ENCODE measurements at regions not wholly inside any gene's neighbourhood (a gene's known extent, or its start where the extent isn't known, plus 50 kb on each side); places are given as distances from the start of the nearest gene placed in this dataset.

DNA sequence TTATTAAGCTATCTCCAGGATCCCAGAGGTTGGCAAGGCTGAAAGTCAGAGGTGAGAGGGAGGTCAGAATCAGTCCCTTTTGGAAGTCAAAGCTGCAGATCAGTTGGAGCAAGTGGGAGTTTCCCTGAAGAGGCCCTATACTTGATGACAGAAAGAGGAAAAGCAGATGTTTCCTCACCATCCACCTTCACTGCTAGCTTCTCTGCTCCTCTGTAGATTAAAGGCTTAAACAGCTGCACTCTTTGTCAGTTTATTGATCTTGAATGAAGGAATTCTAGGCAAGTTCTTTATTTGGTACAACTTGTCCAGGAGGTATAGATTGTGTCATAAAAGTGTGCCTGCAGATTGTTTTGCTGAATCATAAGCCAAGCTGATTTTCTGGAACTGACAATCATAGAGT is 408.2 kb upstream of the TGFBR2 start:
- no TSS peak for BruUV-seq (replicated peaks)
- no peaks in the 10 kb centered on the region for H4K20me1 ChIP-seq (ENCODE audit: insufficient read depth, low read length)
- H3K27ac ChIP-seq (ENCODE audit: insufficient read depth, low read length): no peak overlapping the region
- intact Hi-C loops (cut with micrococcal nuclease) (loop anchor here (2.0 to 5.0 kb wide), 4 partner anchors 85 to 916 kb away; partner anchors contain the start of genes RBMS3 and TGFBR2), in situ Hi-C loops (cut with MboI; ENCODE audit: low sequenced_read_pairs) (loop anchor here (5.0 to 10.0 kb wide), 2 partner anchors 86 to 163 kb away; no protein-coding TSS in a partner anchor), dilution Hi-C loops (cut with HindIII; ENCODE audit: low sequenced_read_pairs, unreplicated experiment) (no loop called here)
- H3K4me1 ChIP-seq (ENCODE audit: control insufficient read depth, insufficient read depth, low read length): peaks cover 4% of the 10 kb centered on the region
- H3K27me3 ChIP-seq (ENCODE audit: control insufficient read depth, insufficient read depth, low read length): no peaks in the 10 kb centered on the region
- no peak overlapping the region; the same call in 1 of the 2 replicates for H3K18ac ChIP-seq (ENCODE audit: low read depth, low read length)
- H3K9ac ChIP-seq (ENCODE audit: low read depth, low read length): no peak overlapping the region
- CTCF ChIA-PET: interaction anchor here (0.8 to 2.4 kb wide), 10 partner anchors 10 to 1345 kb away, joined by 3 to 16 read pairs (median 4); no protein-coding TSS in a partner anchor
- POLR2A ChIA-PET (ENCODE audit: unreplicated experiment): interaction anchor here (1.5 kb wide), 1 partner anchor 408 kb away, joined by 4 read pairs; the partner anchor contains the start of gene TGFBR2
- H3K4me3 ChIP-seq (ENCODE audit: insufficient read depth, low read depth, low read length): no peak overlapping the region
- H3K9me1 ChIP-seq (ENCODE audit: insufficient read depth, low read length): peaks cover 2% of the 10 kb centered on the region; the same call in 1 of the 2 replicates
- no peak overlapping the region for H2AFZ ChIP-seq (replicated peaks; ENCODE audit: low read length, poor library complexity)
- no peak overlapping the region for H4K91ac ChIP-seq (ENCODE audit: insufficient read depth, low read depth, low read length)
- H2AK9ac ChIP-seq (replicated peaks; ENCODE audit: low read depth, low read length, poor library complexity): no peak overlapping the region
- no peaks in the 10 kb centered on the region for H3K9me3 ChIP-seq (ENCODE audit: control insufficient read depth, insufficient read depth, low read length)
- H4K8ac ChIP-seq (ENCODE audit: low read depth in 2 of 2, low read length in 2 of 2): no peak overlapping the region
- H3K56ac ChIP-seq (ENCODE audit: extremely low read depth, insufficient read depth, low read length): no peak overlapping the region
- H2AK5ac ChIP-seq (ENCODE audit: low read depth, low read length): no peak overlapping the region
- H3K4ac ChIP-seq (ENCODE audit: low read depth, low read length): peak overlapping the region; percentile 33; the same call in 1 of the 2 replicates
- DNase-seq (no peak), ATAC-seq (ENCODE audit: low read depth) (no peak)
- no peak overlapping the region for H2BK20ac ChIP-seq (ENCODE audit: low read depth, low read length)
- H3K4me2 ChIP-seq (ENCODE audit: low read depth, low read length): no peak overlapping the region
- H2BK120ac ChIP-seq (ENCODE audit: low read depth, low read length): no peak overlapping the region
- H2BK5ac ChIP-seq (ENCODE audit: low read depth, low read length, poor library complexity, severe bottlenecking): no peak overlapping the region
- no peaks in the 10 kb centered on the region for H3K36me3 ChIP-seq (ENCODE audit: control insufficient read depth, insufficient read depth, low read length)
- 0 out of 3 replicates have a peak overlapping the region, but pooled peaks have one; percentile 50 for H2BK15ac ChIP-seq (ENCODE audit: low read depth, low read length)
- no peak overlapping the region for H3K23ac ChIP-seq (ENCODE audit: low read depth, low read length)
- H3K14ac ChIP-seq (replicated peaks; ENCODE audit: low read depth, low read length): no peak overlapping the region
- H3K79me1 ChIP-seq (ENCODE audit: low read depth in 1 of 2, low read length in 2 of 2): no peaks in the 10 kb centered on the region
- TF ChIP-seq CHD1 (IDR thresholded peaks at IDR 0.05; ENCODE audit: low read depth, low read length): no peak
- no peak for TF ChIP-seq RCOR1 (IDR thresholded peaks at IDR 0.05; ENCODE audit: insufficient replicate concordance, low read length)
- TF ChIP-seq MAZ (IDR thresholded peaks at IDR 0.05; ENCODE audit: borderline replicate concordance, low read depth, low read length): no peak
- TF ChIP-seq, protein P1, sequence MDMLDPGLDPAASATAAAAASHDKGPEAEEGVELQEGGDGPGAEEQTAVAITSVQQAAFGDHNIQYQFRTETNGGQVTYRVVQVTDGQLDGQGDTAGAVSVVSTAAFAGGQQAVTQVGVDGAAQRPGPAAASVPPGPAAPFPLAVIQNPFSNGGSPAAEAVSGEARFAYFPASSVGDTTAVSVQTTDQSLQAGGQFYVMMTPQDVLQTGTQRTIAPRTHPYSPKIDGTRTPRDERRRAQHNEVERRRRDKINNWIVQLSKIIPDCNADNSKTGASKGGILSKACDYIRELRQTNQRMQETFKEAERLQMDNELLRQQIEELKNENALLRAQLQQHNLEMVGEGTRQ (IDR thresholded peaks at IDR 0.05; ENCODE audit: low read depth, low read length): no peak
- no peak for TF ChIP-seq BHLHE40 (IDR thresholded peaks at IDR 0.05; ENCODE audit: low read depth, low read length)
- TF ChIP-seq POLR2A (IDR thresholded peaks at IDR 0.05; ENCODE audit: low read depth, low read length): no peak
- no peak overlapping the region for H4K5ac ChIP-seq (ENCODE audit: low read depth, low read length)

All from IMR-90 (cell line).